ENCODE measurements at regions not wholly inside any gene's neighbourhood (a gene's known extent, or its start where the extent isn't known, plus 50 kb on each side); places are given as distances from the start of the nearest gene placed in this dataset.

GRCh38 chr13:97569841-97570240 is 135.9 kb downstream of the RAP2A start:
- H3K4ac ChIP-seq (ENCODE audit: low read depth, low read length) = peak overlapping the region; percentile 46
- H3K4me1 ChIP-seq (ENCODE audit: control insufficient read depth, low read depth, low read length) = peaks cover 25% of the 10 kb centered on the region
- no peak overlapping the region for H4K8ac ChIP-seq (ENCODE audit: low read depth, low read length)
- H3K79me2 ChIP-seq (ENCODE audit: control insufficient read depth, insufficient read depth, low read length) = no peaks in the 10 kb centered on the region
- no peak overlapping the region for H3K9ac ChIP-seq (ENCODE audit: low read length)
- H3K4me3 ChIP-seq (ENCODE audit: low read length) = no peak overlapping the region
- peak overlapping the region; percentile 42 for H3K27ac ChIP-seq (ENCODE audit: low read depth, low read length)
- no peak overlapping the region for H3K23ac ChIP-seq (ENCODE audit: low read length)
- no peak overlapping the region for H2AK5ac ChIP-seq (ENCODE audit: low read length)
- peak overlapping the region; percentile 52 for H2BK120ac ChIP-seq (ENCODE audit: low read depth, low read length)
- peak overlapping the region; percentile 33 for H3K18ac ChIP-seq (ENCODE audit: low read length)
- H3K4me2 ChIP-seq (ENCODE audit: low read length) = no peak overlapping the region
- H3K36me3 ChIP-seq (ENCODE audit: control insufficient read depth, insufficient read depth, low read length) = no peaks in the 10 kb centered on the region
- WGBS (ENCODE audit: extremely low coverage, insufficient coverage, low lambda C conversion rate) = no CpG with 5 or more reads among the region's 8 CpGs
- H4K5ac ChIP-seq (ENCODE audit: low read length) = no peak overlapping the region
- H2BK5ac ChIP-seq (ENCODE audit: low read length) = peak overlapping the region; percentile 11
- no peaks in the 10 kb centered on the region for H3K79me1 ChIP-seq (ENCODE audit: low read length)
- H2BK15ac ChIP-seq (replicated peaks; ENCODE audit: low read depth) = no peak overlapping the region
- no peaks in the 10 kb centered on the region for H3K27me3 ChIP-seq (ENCODE audit: insufficient read depth, low read length, poor library complexity)
- DNase-seq = no peak
- peak overlapping the region; percentile 73 for H3K56ac ChIP-seq (ENCODE audit: low read length)

- H3K23ac ChIP-seq (ENCODE audit: low read length) = no peak overlapping the region
- peak; percentile 13 for DNase-seq
These were observed 136.5 kb downstream of the RAP2A start for GRCh38 chr13:97570442-97570841.

DNA sequence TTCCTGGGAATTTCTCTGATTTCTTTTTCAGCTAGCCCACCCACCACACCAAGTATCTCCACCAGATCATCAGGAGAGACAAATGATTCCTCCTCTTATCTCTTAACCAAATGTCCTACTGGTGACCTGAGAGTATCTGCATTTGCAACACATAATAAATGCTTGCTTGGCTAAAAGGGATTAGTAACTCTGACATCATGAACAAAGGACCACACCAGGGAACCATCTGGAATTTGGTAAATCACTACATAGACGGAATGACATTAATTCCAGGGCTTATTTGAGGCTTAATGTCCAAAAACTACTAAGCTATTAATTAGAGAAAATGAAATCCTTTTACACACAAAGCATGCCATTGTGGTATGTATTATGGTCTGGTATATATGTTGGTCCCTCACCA is 139.0 kb downstream of the RAP2A start:
- DNase-seq = peak; percentile 87
- Histone ChIP-seq H3K4ac (ENCODE audit: low read depth, low read length) (no peak overlapping the region), H2BK15ac (replicated peaks; ENCODE audit: low read depth) (no peak overlapping the region), H3K4me3 (ENCODE audit: low read length) (no peak overlapping the region), H2BK5ac (ENCODE audit: low read length) (no peak overlapping the region), H3K9ac (ENCODE audit: low read length) (no peak overlapping the region), H3K79me1 (ENCODE audit: low read length) (no peaks in the 10 kb centered on the region), H3K56ac (ENCODE audit: low read length) (no peak overlapping the region), H2AK5ac (ENCODE audit: low read length) (no peak overlapping the region), H3K23ac (ENCODE audit: low read length) (no peak overlapping the region), H3K79me2 (ENCODE audit: control insufficient read depth, insufficient read depth, low read length) (no peaks in the 10 kb centered on the region), H3K18ac (ENCODE audit: low read length) (no peak overlapping the region), H3K4me2 (ENCODE audit: low read length) (no peak overlapping the region), H3K36me3 (ENCODE audit: control insufficient read depth, insufficient read depth, low read length) (no peaks in the 10 kb centered on the region), H4K5ac (ENCODE audit: low read length) (no peak overlapping the region), H2BK120ac (ENCODE audit: low read depth, low read length) (no peak overlapping the region), H3K4me1 (ENCODE audit: control insufficient read depth, low read depth, low read length) (peaks cover 20% of the 10 kb centered on the region), H4K8ac (ENCODE audit: low read depth, low read length) (no peak overlapping the region), H3K27me3 (ENCODE audit: insufficient read depth, low read length, poor library complexity) (no peaks in the 10 kb centered on the region), H3K27ac (ENCODE audit: low read depth, low read length) (no peak overlapping the region)
- no CpG with 5 or more reads among the region's 1 CpG for WGBS (ENCODE audit: extremely low coverage, insufficient coverage, low lambda C conversion rate)

More at GRCh38 chr13:97570442-97570841, 136.5 kb downstream of the RAP2A start:
- Histone ChIP-seq H3K79me1 (ENCODE audit: low read length) (no peaks in the 10 kb centered on the region), H3K9ac (ENCODE audit: low read length) (peak overlapping the region; percentile 5), H4K5ac (ENCODE audit: low read length) (no peak overlapping the region), H3K79me2 (ENCODE audit: control insufficient read depth, insufficient read depth, low read length) (no peaks in the 10 kb centered on the region), H3K56ac (ENCODE audit: low read length) (peak overlapping the region; percentile 57), H3K4ac (ENCODE audit: low read depth, low read length) (peak overlapping the region; percentile 84), H4K8ac (ENCODE audit: low read depth, low read length) (no peak overlapping the region), H3K27ac (ENCODE audit: low read depth, low read length) (no peak overlapping the region), H2BK15ac (replicated peaks; ENCODE audit: low read depth) (peak overlapping the region; percentile 37), H3K27me3 (ENCODE audit: insufficient read depth, low read length, poor library complexity) (no peaks in the 10 kb centered on the region), H2BK120ac (ENCODE audit: low read depth, low read length) (peak overlapping the region; percentile 52), H3K4me3 (ENCODE audit: low read length) (no peak overlapping the region), H2AK5ac (ENCODE audit: low read length) (peak overlapping the region; percentile 38), H3K4me2 (ENCODE audit: low read length) (no peak overlapping the region), H3K36me3 (ENCODE audit: control insufficient read depth, insufficient read depth, low read length) (no peaks in the 10 kb centered on the region), H3K18ac (ENCODE audit: low read length) (peak overlapping the region; percentile 87), H2BK5ac (ENCODE audit: low read length) (peak overlapping the region; percentile 54), H3K4me1 (ENCODE audit: control insufficient read depth, low read depth, low read length) (peaks cover 25% of the 10 kb centered on the region)
- WGBS (ENCODE audit: extremely low coverage, insufficient coverage, low lambda C conversion rate) = no CpG with 5 or more reads among the region's 3 CpGs

GRCh38 chr13:97574926-97575325 is 141.0 kb downstream of the RAP2A start:
- WGBS (ENCODE audit: extremely low coverage, insufficient coverage, low lambda C conversion rate) = no CpG with 5 or more reads among the region's 5 CpGs
- peak; percentile 89 for DNase-seq

DNA sequence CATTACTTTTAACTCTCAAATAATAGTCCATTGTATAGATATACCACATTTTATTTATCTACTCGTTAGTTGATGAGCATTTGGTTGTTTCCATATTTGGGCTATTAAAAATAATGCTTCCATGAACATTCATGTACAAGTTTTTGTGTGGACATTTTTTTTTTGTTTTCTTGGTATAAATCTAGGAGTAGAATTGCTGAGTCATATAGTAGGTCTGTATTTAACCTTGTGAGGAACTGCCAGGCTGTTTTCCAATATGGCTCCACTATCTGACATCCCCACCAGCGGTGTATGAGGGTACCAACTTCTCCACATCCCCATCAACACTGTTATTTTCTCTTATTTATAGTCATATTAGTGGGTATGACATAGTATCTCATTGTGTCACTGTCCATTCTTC is 143.1 kb downstream of the RAP2A start:
- Histone ChIP-seq H3K36me3 (ENCODE audit: control insufficient read depth, insufficient read depth, low read length) (no peaks in the 10 kb centered on the region), H2AK5ac (ENCODE audit: low read length) (no peak overlapping the region), H3K56ac (ENCODE audit: low read length) (no peak overlapping the region), H2BK15ac (replicated peaks; ENCODE audit: low read depth) (no peak overlapping the region), H3K4ac (ENCODE audit: low read depth, low read length) (no peak overlapping the region), H3K79me2 (ENCODE audit: control insufficient read depth, insufficient read depth, low read length) (no peaks in the 10 kb centered on the region), H3K23ac (ENCODE audit: low read length) (no peak overlapping the region), H3K18ac (ENCODE audit: low read length) (no peak overlapping the region), H4K5ac (ENCODE audit: low read length) (no peak overlapping the region), H3K4me2 (ENCODE audit: low read length) (no peak overlapping the region), H3K27ac (ENCODE audit: low read depth, low read length) (no peak overlapping the region), H2BK5ac (ENCODE audit: low read length) (no peak overlapping the region), H4K8ac (ENCODE audit: low read depth, low read length) (no peak overlapping the region), H3K79me1 (ENCODE audit: low read length) (no peaks in the 10 kb centered on the region), H3K4me3 (ENCODE audit: low read length) (no peak overlapping the region), H2BK120ac (ENCODE audit: low read depth, low read length) (no peak overlapping the region), H3K27me3 (ENCODE audit: insufficient read depth, low read length, poor library complexity) (no peaks in the 10 kb centered on the region), H3K9ac (ENCODE audit: low read length) (no peak overlapping the region), H3K4me1 (ENCODE audit: control insufficient read depth, low read depth, low read length) (no peaks in the 10 kb centered on the region)
- DNase-seq = no peak
- WGBS (ENCODE audit: extremely low coverage, insufficient coverage, low lambda C conversion rate) = no CpG with 5 or more reads among the region's 2 CpGs

More at GRCh38 chr13:97574926-97575325, 141.0 kb downstream of the RAP2A start:
- Histone ChIP-seq H3K18ac (ENCODE audit: low read length) (no peak overlapping the region), H2BK120ac (ENCODE audit: low read depth, low read length) (no peak overlapping the region), H3K36me3 (ENCODE audit: control insufficient read depth, insufficient read depth, low read length) (no peaks in the 10 kb centered on the region), H3K23ac (ENCODE audit: low read length) (no peak overlapping the region), H2BK15ac (replicated peaks; ENCODE audit: low read depth) (no peak overlapping the region), H3K79me1 (ENCODE audit: low read length) (no peaks in the 10 kb centered on the region), H3K56ac (ENCODE audit: low read length) (no peak overlapping the region), H3K4me1 (ENCODE audit: control insufficient read depth, low read depth, low read length) (peaks cover 5% of the 10 kb centered on the region), H2BK5ac (ENCODE audit: low read length) (no peak overlapping the region), H3K4me3 (ENCODE audit: low read length) (no peak overlapping the region), H3K4me2 (ENCODE audit: low read length) (no peak overlapping the region), H3K4ac (ENCODE audit: low read depth, low read length) (no peak overlapping the region), H3K9ac (ENCODE audit: low read length) (no peak overlapping the region), H3K27me3 (ENCODE audit: insufficient read depth, low read length, poor library complexity) (no peaks in the 10 kb centered on the region), H2AK5ac (ENCODE audit: low read length) (no peak overlapping the region), H4K5ac (ENCODE audit: low read length) (no peak overlapping the region), H3K79me2 (ENCODE audit: control insufficient read depth, insufficient read depth, low read length) (no peaks in the 10 kb centered on the region), H4K8ac (ENCODE audit: low read depth, low read length) (no peak overlapping the region), H3K27ac (ENCODE audit: low read depth, low read length) (no peak overlapping the region)

GRCh38 chr13:97582170-97582569 is 148.2 kb downstream of the RAP2A start:
- no peak overlapping the region for H3K23ac ChIP-seq (ENCODE audit: low read length)
- no peaks in the 10 kb centered on the region for H3K4me1 ChIP-seq (ENCODE audit: control insufficient read depth, low read depth, low read length)
- no peak overlapping the region for H3K4ac ChIP-seq (ENCODE audit: low read depth, low read length)
- no peak overlapping the region for H2BK5ac ChIP-seq (ENCODE audit: low read length)
- no peak overlapping the region for H3K56ac ChIP-seq (ENCODE audit: low read length)
- no peaks in the 10 kb centered on the region for H3K36me3 ChIP-seq (ENCODE audit: control insufficient read depth, insufficient read depth, low read length)
- WGBS (ENCODE audit: extremely low coverage, insufficient coverage, low lambda C conversion rate) = no CpG with 5 or more reads among the region's 5 CpGs
- no peak overlapping the region for H2BK15ac ChIP-seq (replicated peaks; ENCODE audit: low read depth)
- no peaks in the 10 kb centered on the region for H3K79me1 ChIP-seq (ENCODE audit: low read length)
- no peak overlapping the region for H2BK120ac ChIP-seq (ENCODE audit: low read depth, low read length)
- no peak overlapping the region for H4K8ac ChIP-seq (ENCODE audit: low read depth, low read length)
- no peak overlapping the region for H3K4me2 ChIP-seq (ENCODE audit: low read length)
- no peak overlapping the region for H3K9ac ChIP-seq (ENCODE audit: low read length)
- no peak overlapping the region for H2AK5ac ChIP-seq (ENCODE audit: low read length)
- H4K5ac ChIP-seq (ENCODE audit: low read length) = no peak overlapping the region
- no peaks in the 10 kb centered on the region for H3K79me2 ChIP-seq (ENCODE audit: control insufficient read depth, insufficient read depth, low read length)
- no peak overlapping the region for H3K27ac ChIP-seq (ENCODE audit: low read depth, low read length)
- H3K18ac ChIP-seq (ENCODE audit: low read length) = no peak overlapping the region
- H3K27me3 ChIP-seq (ENCODE audit: insufficient read depth, low read length, poor library complexity) = no peaks in the 10 kb centered on the region
- H3K4me3 ChIP-seq (ENCODE audit: low read length) = no peak overlapping the region
- no peak for DNase-seq

Measured in mesendoderm (in vitro differentiated cells).